Medulla oblongata (tissue), 1 donor: ENCODE measurements at regions not wholly inside any gene's neighbourhood (a gene's known extent, or its start where the extent isn't known, plus 50 kb on each side); places are given as distances from the start of the nearest gene placed in this dataset.
"Not testable (repeated sequence)": the region's sequence is repeated elsewhere in the genome, so short reads cannot be mapped to it uniquely, and the experiment has no call there.

Experiments
- DNase-seq: peaks from one replicate; pipeline ENCODE4 v3.0.0-alpha.2; 2015; ENCODE audit errors: extremely low spot score

DNA sequence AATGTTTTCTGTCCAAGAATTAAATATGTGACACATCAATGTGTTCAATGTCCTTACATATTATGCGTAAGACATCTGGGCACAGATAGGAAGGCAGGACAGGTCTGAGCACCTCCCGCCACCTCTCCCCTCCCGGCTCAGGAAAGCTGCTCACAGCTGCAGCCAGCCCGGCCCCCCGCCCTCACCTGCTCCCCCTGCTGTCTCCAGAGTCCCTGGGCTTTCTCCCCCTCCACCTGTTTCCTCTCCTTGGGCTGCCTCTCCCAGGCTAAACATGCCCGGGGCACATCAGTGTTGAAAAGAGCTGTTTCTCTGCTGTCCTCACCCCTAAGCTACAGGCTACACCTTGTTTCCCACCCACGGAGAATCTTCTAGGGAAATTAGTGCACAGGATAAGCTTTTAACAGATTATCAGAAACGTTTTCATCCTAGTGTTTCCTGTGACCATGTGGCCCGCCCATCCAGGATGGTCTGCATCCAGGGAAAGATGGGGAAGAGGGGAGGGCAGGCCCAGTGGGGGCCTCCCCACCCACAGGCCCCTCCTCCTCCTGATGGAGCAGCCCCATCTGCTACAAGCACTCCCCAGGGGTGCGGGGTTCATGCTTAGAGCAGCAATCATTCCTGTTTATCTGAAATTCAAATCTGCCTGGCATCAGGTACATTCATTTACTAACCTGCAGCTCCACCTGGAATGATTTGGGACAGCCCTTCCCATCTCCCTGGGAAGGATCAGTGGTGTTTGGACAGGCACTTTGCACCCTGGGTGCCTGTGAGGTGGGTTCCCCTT is 273.8 kb upstream of the SFSWAP start:
- DNase-seq = no peak

DNA sequence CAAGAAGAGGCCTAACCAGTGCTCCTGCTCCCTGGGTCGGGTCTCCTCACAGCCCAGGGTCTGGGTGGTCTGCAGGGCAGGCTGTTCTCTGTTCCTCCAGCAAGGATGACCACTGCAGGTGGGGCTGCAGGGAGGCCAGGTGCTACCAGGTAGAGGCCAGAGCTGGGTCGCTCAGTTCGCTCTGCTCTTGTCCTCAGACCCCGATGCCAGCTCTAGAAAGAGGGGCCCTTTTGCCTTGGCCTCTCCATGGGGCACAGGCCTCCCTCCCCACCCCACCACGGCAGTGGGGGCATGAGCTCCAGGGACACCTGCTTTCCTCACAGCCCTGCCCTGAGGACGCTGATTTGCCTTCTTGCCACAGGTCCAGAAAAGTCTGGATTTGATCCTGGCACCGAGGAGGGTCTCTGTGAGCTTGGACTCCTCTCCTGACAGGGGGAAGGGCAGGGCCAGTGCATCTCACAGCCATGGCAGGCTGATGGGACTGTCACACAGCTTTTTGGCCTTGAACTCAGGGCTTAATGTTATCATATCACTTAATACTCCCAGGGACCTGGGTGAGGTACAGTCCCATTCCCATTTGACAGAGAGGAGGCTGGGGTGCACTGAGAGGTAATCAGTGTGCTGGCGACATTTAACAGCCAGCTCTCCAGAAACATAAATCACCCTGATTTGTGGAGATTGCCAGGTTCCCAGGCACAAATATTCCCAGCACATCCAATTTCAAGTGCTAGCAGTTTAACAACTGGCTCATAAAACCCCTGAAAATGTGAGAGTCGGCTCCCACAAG is 273.0 kb upstream of the SFSWAP start:
- no peak for DNase-seq

DNA sequence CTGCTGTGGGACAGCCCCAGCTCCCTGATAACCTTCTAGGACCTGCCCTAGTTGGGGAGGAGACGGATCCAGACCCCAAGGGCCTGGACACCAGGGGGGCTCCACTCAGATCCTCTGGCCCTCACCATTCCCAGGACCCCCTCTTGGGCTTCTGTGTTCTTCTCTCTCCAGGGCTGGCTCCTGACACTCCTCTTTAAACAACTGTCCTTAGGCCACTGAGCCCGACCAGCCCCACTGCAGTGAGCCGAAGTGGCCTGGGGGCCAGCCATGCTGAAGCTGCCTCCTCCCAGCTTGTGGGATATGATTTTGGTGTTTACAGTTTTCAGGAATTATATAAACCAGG is 272.4 kb upstream of the SFSWAP start:
- DNase-seq = not testable (repeated sequence)

DNA sequence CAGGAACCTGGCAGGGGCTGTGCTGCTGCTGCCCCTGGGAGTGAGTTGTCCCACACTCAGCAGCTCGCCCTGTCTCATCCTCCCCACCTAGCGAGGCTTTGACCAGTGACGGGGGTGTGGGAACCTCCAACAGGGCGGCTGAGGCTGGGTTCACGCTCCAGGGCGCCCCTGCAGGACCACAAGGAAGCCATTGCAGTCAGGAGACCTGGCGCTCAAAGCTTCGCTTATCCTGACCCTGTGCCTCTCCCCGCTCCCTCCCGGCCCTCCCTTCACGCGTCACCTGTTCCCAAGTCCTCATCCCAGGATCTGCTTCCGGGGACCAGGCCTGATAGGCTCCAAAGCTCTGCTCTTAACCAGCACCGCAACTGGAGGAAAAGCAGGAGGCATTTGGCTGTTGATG is 272.0 kb upstream of the SFSWAP start:
- DNase-seq = no peak

DNA sequence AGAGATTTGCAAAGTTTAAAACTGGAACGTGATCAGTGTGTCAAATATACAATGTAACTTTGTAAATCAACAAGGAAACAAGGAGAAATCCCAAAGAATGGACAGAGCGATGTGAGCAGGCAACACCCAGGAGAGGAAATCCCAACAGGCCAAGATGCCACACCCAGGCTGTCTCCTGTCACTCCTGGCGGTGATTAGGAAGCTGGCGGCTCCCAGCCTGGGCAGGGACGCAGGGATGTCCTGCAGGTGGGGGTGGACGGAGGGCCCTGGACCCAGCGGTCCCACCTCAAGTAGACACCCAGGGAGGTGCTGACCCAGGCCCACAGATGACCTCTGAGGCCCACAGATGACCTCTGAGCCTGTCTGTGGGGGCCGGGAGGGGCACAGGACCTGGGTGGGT is 271.1 kb upstream of the SFSWAP start:
- not testable (repeated sequence) for DNase-seq

DNA sequence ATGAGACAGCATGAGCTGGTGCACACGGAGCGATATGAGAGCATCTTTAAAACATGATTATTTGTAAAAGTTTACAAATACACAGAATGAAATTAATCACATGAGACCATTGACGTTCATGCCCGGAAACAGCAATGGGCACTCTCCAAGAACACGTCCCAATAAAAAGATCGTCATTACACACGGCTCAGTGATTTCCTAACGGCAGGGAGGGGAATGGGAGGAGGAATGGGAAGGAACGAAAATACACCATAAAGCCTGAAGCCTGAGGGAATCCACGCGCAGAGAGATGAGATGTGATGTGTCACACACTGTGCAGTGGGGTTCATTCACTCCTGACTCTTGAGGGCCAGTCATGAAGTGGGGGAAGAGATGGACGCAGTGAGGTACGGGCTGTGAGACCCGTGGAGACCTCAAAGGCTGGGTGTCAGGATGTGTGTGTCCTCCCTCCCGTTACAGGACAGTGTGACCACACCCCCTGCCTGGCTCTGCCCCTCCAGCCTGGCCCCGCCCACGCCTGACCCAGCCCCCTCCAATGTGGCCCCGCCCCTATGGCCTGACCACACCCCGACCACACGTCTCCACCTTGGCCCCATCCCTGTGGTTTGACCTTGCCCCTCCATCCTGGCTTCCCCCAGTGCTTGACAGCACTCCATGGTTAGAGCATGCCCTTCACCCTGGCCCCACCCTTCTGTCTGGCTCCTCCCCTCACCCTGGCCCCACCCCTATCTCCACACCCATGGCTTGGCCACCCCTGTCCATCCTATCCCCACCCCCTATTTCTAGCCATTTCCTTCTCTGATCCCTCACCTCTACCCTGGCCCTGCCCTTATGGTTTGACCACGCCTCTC is 270.5 kb upstream of the SFSWAP start:
- not testable (repeated sequence) for DNase-seq

DNA sequence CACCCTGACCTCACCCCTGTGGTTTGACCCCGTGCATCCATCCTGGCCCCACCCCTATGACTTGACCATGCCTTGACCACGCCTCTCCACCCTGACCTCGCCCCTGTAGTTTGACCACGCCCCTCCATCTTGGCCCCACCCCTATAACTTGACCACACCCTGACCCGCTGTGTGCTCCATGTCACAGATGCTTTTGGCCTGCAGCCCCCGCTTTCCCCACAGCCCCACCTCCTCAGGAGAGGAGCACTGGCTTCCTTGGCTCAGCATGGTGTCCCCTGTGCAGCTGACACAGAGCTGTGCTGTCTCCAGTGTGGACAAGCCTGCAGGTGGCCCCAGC is 269.9 kb upstream of the SFSWAP start:
- no peak for DNase-seq

DNA sequence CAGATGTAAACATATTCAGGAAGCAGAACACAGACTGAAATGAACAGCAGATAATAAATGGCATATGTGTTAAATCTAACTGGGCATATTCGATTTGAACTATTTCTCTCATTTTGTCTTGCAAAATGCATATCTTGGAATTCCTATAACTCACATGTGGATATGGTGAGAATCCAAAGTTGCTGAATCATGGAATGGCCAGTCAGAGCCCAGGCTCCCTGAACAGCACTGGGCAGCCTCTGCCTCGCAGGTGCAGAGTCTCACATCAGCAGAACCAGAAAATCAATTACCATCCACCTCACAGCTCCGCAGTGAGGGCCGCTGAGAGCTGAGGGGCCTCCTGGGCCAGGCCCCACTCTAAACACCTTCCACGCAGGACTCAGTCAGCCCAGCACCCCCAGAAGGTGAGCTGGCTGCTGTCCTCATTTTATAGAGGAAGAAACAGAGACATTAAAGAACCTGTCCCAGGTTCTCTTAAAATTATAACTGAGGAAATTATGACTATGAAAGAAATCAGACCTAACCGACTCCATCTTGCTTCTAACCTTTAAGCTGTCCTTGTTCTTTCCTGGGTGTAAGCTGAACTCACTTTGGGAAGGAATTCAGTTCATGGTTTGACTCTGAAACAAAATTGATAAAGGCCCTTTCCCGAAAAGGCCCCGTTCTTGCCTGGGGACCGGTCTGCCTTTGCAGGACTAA is 269.1 kb upstream of the SFSWAP start:
- DNase-seq = no peak

DNA sequence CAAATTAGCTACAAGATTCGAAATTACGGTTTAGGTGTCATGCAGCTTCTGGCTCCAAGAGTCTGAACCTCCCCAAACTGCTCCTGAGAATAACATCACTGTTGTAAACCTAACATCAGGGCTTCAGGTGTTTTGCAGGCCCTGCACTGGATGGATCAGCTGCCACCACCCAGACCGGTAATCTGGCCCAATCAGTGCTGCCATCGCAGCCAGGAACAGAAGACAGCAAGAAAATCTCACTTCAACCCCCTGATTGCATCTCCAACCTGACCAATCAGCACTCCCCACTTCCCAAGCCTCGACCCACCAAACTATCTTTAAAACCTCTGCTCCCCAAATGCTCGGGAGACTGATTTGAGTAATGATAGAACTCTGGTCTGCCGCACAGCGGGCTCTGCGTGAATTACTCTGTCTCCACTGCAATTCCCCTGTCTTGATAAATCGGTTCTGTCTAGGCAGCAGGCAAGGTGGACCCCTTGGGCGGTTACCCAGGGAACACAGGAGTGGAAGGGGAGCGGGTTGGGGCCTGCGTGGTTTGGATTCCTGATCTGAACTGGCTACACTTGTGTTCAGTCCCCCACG is 268.5 kb upstream of the SFSWAP start:
- no peak for DNase-seq

DNA sequence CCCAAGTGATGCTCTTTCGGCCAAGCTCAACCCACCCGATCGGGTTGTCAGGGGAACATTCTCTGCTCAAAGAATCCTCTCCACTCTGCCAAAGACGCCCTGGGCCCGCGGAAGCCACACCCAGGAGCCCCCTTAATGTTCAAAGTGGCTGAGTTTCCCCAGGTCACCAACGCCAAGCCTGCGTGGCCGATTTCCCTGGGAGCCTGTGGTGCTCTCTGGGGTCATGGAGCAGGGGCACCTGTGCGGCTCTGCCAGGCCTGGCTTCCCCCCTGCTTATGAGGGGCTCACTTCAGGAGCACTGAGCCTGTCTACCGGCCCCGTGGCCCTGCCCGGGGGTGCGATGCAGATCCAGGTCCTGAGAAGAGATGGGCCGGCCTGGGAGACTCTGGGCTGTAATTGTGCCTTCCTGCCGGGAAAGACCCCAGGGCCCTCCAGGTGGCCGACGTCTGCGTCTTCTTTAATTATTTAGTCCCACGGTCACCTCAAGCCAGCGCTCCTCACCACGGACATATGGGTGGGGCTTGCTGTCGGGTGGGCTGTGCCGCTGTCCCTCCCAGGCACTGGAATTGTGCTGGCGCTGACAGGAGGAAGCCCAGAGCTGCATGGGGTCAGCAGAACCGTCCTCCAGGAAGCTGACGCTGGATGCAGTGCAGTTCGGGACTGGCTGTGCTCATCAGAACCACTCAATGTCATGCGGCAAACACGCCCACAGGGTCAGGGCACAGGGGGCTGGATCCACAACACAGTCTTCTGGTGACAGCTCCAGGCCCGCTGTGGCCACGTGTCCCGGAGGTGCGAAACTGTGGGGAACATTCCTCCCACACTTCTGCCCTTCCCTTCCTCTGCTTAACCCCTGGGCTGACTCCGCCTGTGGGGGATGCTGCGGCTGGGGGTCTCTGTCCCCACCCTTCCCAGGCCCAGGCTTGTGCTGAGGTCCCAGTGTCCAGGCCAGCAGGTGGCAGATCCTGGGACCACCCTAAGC is 267.6 kb upstream of the SFSWAP start:
- no peak for DNase-seq

DNA sequence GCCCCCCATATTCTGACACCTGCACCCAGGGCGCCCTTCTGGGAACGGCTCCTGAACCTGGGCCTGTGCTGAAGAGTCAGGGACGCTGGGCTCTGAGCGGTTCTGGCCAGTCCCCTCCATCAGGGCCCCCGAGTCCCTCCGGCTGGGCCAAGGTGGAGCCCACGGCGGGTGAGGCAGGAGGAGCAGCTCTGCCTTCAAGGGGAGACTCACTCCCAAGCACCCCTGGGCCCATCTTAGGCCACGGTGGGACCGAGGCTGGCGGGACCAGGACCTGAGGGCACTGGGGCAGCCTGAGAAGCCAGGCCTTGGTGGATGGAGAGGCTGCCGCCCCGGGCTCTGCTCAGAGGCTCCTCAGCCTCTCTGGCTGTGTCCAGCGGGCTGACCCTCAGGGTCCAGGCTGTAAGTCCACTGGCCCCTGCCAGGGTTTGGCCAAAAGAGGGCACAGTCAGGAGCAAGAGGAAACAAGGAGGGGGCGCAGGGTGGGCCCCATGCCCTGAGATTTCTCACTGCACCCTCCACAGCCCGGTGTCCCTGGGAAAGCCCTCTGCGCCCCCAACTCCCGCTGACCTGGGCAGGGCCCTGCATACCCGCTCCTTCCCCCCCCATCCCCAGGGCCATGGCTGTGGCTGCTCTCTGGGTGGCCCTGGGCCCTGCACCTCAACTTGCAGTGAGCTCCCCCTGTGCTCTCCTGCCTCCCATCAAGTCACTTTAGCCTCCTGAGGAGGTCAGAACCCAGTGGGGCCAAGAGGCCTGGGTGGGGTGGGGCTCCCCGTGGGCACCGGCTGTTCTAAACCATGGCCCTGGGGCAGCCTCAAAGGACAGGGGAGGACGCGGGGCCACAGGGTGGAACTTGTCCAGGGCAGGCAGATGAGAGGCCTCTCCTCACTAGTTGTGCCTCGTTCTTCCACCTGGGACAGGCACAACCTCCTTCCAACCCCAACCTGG is 266.4 kb upstream of the SFSWAP start:
- DNase-seq = no peak

DNA sequence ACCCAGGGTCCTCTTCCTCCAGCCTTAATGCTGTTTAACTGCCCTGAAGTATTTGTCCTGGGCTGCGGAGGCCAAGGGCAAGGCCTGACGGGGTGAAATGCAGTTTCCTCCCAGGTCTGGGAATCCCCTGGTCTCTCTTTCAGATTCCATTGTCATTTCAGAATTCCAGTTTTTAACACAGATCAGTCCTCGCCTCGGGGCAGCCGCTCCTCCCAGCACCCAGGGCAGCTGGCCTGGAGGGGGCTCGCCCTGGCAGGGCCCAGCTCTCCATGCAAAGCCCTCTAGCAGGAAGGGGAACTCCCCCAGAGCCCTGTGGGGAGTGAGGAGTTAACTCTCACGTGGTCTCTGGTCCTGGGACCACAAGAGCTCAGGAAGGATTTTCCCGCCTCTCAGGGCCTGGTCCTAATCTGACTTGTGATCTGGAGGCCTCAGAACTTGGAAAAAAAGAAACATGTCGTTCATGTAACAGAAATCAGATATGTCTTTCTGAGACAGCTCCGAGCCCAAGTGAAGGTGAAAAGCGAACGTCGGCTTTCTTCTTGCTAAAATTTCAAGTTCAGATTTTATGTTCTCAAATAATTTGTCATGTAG is 265.6 kb upstream of the SFSWAP start:
- no peak for DNase-seq

DNA sequence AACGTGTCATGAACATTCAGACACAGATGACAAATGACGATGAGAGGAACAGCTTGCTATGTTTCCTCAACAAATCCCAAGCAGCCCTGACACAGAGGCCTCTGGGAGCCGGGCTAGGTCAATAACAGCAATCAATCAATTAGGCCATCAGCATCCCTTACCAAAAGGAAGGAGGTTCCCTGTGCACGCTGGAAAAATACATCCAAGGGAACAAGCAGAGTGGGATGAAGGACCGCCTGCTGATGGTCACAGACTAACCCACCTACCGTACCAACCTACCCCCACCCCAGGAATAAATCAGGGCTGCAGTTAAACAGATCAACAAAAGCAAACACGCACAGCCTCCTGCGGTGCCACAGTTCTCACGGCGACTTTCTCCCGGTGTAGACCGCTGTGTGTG is 265.1 kb upstream of the SFSWAP start:
- no peak for DNase-seq

DNA sequence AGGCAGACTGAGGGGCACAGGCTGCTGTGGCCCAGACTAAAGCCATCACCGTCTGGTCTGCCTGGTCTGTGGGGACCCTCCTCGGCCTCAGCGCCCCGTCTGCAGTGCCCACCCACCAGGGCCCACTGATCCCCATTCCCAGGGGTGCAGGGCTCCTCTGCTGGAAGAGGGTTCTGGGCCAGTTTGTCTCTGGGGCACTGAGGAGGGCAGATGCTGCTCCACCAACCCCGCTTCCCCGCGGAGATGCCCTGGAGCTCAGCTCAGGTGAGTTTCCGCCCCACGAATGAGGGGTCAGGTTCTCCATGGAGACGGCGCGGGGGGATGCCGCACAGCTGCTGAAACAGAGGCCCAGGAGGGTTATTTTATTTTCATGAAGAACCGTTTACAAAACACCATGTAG is 263.3 kb upstream of the SFSWAP start:
- not testable (repeated sequence) for DNase-seq

DNA sequence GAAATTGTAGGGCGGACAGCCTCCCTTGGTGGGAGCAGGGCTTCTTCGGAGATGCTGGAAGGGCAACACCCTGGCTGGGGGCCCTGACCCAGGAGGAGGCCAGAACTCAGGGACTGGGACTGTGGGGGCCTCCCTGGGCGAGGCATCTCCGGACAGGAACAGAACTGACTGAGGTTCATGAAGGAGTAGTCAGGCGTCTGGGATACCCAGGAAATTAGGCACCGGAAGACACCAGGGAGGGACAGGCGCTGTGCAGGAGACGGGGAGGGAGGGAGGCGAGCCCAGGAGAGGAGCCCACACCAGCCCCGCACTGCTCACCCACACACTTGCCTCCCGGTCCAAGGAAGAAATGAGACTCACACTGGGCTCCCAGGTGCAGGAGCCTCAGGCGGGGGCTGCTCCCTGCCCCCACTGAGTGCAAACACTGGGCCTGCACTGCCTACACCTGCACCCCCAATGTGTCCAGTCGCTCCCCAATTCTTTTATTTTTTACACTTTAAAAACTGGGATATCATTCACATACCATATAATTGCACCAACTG is 262.6 kb upstream of the SFSWAP start:
- DNase-seq = no peak

DNA sequence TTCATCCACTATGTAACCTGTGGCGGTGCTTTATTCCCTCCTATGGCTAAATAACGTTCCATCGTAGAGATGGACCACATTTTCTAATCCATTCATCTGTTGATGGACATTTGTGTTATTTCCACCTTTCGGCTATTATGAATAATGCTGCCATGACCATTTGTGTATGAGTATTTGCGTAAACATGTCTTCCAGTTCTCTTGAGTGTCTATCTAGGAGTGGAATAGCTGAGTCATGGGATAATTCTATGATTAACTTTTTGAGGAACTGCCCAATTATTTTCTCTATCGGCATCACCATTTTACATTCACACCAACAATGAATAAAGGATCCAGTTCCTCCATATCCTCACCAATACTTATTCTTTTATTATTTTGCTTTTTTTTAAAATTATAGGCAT is 261.9 kb upstream of the SFSWAP start:
- no peak for DNase-seq

DNA sequence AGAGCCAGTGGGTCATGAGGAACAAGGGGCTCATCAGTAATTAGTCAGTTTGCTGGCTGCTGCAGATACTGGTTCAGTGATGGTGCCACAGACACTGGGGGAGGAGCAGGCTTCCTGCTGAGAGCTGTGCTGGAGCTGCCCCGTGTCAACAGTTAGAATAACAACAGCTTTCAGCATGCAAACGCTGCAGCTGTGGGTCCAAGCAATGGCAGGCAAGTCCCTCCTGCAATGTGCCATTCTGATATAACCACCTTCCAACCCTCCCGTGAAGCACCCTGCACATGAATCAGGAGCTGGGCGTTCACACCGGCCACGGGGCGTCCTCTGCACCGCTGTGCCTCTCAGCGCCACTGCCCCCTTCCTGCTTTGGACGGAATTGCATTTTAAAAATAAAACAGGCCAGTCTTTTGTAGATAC is 258.4 kb upstream of the SFSWAP start:
- no peak for DNase-seq

DNA sequence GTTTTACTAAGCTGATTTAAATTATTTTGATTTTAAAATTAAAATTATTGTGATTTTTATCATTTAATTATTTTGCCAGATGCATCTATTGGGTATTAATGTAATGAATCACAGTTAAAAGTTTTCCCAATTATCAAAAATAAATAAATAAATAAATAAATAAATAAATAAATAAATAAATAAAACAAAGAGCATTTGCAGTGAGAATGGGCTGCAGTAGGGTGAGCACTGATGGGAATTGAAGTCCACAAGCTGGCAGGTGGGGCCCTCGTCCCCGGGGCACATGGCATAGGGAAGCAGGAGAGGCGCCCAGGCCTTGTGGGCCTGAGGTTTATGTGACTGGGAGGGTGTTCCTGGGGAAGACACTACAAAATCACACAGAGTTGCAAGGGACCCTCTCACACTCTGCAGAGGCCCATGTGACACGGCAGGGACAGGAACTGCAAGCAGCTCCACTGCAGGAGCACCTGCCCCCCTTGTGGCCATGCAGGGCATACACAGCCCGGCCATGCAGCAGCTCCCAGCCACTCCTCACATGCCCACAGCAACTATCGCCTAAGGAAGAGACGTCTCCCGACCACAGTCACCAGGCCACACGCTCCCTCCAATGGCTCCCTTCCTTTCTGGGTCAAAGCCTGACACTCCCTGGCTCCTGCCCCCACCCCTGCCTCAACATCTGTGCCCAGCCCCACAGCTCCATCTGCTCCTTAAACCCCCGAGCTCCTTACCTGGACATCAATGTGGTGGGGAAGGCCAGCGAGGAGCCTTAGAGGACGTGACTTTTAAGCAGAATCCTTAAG is 256.3 kb upstream of the SFSWAP start:
- DNase-seq = no peak
